Kidney (tissue), 13 donors: ENCODE measurements at regions not wholly inside any gene's neighbourhood (a gene's known extent, or its start where the extent isn't known, plus 50 kb on each side); places are given as distances from the start of the nearest gene placed in this dataset.
A peak's percentile ranks its signal among the peaks of the same experiment; 100 is the strongest.

Source experiments
- DNase-seq, 5 donors: peaks; one replicate each; pipeline ENCODE4 v3.0.0-alpha.2; 2013 to 2020
- FAIRE-seq: peaks from 2 replicates; lab custom pipeline; 2012; peaks lifted over from hg19 to GRCh38; lab: Jason Lieb, UNC
- H3K27ac ChIP-seq, 2 donors: one replicate each; pipeline ENCODE4 v1.7.0; 2013; ENCODE audit warnings: low read depth in 2 of 2, low read length in 2 of 2, inconsistent platforms in 1 of 2
- H3K27me3 ChIP-seq: one replicate; pipeline ENCODE4 v1.7.1; 2013; ENCODE audit warnings: low read length, inconsistent platforms; ENCODE audit not compliant: control insufficient read depth, insufficient read depth
- H3K36me3 ChIP-seq, 3 donors: one replicate each; pipeline versions ENCODE4 v1.7.0 to v1.7.1; 2013; ENCODE audit warnings: low read length in 3 of 3, control low read depth in 1 of 3, inconsistent platforms in 1 of 3; ENCODE audit not compliant: insufficient read depth in 3 of 3, control insufficient read depth in 2 of 3
- H3K4me1 ChIP-seq, 3 donors: one replicate each; pipeline versions ENCODE4 v1.7.0 to v1.7.1; 2013; ENCODE audit warnings: low read length in 3 of 3, inconsistent platforms in 1 of 3, low read depth in 1 of 3; ENCODE audit not compliant: control insufficient read depth in 2 of 3, insufficient read depth in 2 of 3
- H3K4me3 ChIP-seq, 3 donors: one replicate each; pipeline versions ENCODE4 v1.7.0 to v1.8.1; 2013; ENCODE audit warnings: low read length in 3 of 3, control low read depth in 1 of 3, inconsistent platforms in 1 of 3
- H3K9ac ChIP-seq, 3 donors: one replicate each; pipeline versions ENCODE4 v1.7.0 to v1.7.1; 2013; ENCODE audit warnings: low read length in 3 of 3, control low read depth in 1 of 3, inconsistent platforms in 1 of 3
- H3K9me3 ChIP-seq, 3 donors: one replicate each; pipeline versions ENCODE4 v1.7.0 to v1.7.1; 2013; ENCODE audit warnings: low read length in 3 of 3, control low read depth in 1 of 3, inconsistent platforms in 1 of 3; ENCODE audit not compliant: control insufficient read depth in 2 of 3, insufficient read depth in 1 of 3
- intact Hi-C: fragments of 100-400 bp; cut with DNase I; formaldehyde crosslinking; loops from one replicate; pipeline ENCODE4 v1.11.1; 2022
- TF ChIP-seq, protein P1 (sequence below): IDR thresholded peaks from 3 replicates; pipeline ENCODE4 v1.5.1; 2012; ENCODE audit warnings: mild to moderate bottlenecking, moderate library complexity, borderline replicate concordance; ENCODE audit not compliant: insufficient read depth; ENCODE audit errors: extremely low read depth
- donor health status: control.
- donor health status: control.
- donor health status: control.
- donor health status: control.
- donor health status: control.
- donor health status: DM: yes; HTN: yes; CAD: no.
- donor health status: Normal renal cell carcinoma (clear cell type).

DNA sequence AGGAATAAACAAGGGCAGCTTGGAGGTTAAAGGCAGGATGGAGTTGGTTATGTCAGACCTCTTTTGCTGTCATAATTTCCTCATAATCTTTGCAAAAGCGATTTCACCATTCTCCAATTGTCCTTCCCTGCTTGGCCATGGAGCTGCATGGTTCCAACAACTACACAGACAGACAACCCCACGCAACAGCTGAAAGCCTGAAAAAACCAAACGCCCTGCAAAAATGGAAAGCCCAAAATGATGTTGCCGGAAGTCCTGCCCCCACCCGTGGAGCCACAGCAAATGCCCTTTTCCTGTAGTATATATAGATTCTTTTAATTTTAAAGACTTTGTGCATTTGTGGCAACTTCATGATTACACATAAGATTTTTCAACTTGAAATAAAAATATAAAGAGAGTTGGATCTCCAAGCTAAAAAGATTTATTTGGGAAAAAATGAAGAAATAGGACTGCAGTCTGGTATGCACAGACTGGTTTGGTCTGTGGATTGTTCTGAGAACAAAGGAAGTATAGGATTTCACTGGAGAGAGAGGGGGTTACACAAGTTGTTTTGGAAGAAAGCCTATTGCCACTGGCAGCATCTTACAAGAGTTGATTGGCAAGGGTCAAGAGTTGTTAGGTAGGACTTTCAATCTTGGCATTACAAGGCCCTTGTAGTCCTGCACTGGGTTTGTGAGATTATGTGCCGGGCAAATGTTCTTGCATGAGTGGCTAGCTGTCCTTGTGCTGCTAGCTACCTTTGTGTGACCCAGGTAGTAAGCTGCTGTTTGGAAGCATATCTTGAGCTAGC lies 190.0 kb downstream of the C6orf118 start:
- FAIRE-seq (no peak), DNase-seq (peak in 2 of 5 donors; percentile 8 to 18)
- TF ChIP-seq, protein P1, sequence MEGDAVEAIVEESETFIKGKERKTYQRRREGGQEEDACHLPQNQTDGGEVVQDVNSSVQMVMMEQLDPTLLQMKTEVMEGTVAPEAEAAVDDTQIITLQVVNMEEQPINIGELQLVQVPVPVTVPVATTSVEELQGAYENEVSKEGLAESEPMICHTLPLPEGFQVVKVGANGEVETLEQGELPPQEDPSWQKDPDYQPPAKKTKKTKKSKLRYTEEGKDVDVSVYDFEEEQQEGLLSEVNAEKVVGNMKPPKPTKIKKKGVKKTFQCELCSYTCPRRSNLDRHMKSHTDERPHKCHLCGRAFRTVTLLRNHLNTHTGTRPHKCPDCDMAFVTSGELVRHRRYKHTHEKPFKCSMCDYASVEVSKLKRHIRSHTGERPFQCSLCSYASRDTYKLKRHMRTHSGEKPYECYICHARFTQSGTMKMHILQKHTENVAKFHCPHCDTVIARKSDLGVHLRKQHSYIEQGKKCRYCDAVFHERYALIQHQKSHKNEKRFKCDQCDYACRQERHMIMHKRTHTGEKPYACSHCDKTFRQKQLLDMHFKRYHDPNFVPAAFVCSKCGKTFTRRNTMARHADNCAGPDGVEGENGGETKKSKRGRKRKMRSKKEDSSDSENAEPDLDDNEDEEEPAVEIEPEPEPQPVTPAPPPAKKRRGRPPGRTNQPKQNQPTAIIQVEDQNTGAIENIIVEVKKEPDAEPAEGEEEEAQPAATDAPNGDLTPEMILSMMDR, result no peak
- H3K36me3 ChIP-seq, result no peaks in the 10 kb centered on the region
- no peak overlapping the region for H3K9ac ChIP-seq
- no peak overlapping the region for H3K4me3 ChIP-seq
- intact Hi-C loops, result no loop called here
- H3K9me3 ChIP-seq, result peaks cover 0 to 2% (median under 1%) of the 10 kb centered on the region in 3 donors
- no peaks in the 10 kb centered on the region for H3K27me3 ChIP-seq
- no peak overlapping the region for H3K27ac ChIP-seq
- no peaks in the 10 kb centered on the region for H3K4me1 ChIP-seq

DNA sequence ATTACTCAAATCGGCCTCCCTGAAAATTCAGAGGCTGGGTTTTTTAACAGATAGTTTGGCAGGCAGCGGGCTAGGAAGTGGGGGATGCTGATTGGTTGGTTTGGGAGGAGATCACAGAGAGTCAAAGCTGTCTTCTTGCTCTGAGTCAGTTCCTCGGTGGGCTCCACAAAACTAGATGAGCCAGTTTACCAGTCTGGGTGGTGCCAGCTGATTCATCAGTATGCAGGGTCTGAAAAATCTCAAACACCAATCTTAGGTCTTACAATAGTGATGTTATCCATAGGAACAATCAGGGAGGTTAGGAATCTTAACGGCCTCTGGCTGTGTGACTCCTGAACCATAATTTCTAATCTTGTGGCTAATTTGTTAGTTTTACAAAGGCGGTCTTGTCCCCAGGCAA lies 190.7 kb downstream of the C6orf118 start:
- intact Hi-C loops, result no loop called here
- DNase-seq (no peak), FAIRE-seq (no peak)
- TF ChIP-seq, protein P1, result no peak
- no peak overlapping the region for H3K4me3 ChIP-seq
- H3K27me3 ChIP-seq, result no peaks in the 10 kb centered on the region
- H3K9ac ChIP-seq, result no peak overlapping the region
- H3K4me1 ChIP-seq, result no peaks in the 10 kb centered on the region
- H3K27ac ChIP-seq, result no peak overlapping the region
- H3K36me3 ChIP-seq, result no peaks in the 10 kb centered on the region
- H3K9me3 ChIP-seq, result peaks cover 0 to 9% (median 7%) of the 10 kb centered on the region in 3 donors

DNA sequence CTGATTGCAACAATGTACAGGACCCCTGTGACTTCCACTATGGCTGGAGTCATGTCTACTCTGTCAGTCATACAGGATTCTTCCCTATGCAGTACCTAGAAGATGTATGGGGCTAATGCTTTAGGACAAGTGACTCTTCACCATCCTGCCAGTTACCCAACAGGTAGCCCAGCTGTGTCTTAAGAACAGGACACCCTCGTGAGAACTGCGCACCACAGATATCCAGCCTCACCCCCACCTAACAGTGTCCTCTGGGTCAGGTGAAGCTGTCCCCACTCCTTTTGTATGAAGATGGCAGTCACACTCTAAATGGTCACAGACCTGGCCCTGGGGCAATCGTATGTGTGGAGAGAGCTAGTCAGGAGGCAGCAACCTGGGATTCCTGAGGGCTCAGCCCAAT lies 191.6 kb downstream of the C6orf118 start:
- H3K27me3 ChIP-seq, result no peaks in the 10 kb centered on the region
- no peak for FAIRE-seq
- intact Hi-C loops, result no loop called here
- no peak overlapping the region for H3K4me3 ChIP-seq
- no peaks in the 10 kb centered on the region for H3K36me3 ChIP-seq
- H3K9me3 ChIP-seq, result peaks cover 0 to 9% (median 8%) of the 10 kb centered on the region in 3 donors
- TF ChIP-seq, protein P1, result no peak
- no peak for DNase-seq
- no peak overlapping the region for H3K9ac ChIP-seq
- H3K27ac ChIP-seq, result no peak overlapping the region
- H3K4me1 ChIP-seq, result no peaks in the 10 kb centered on the region
